ENCODE measurements at regions not wholly inside any gene's neighbourhood (a gene's known extent, or its start where the extent isn't known, plus 50 kb on each side); places are given as distances from the start of the nearest gene placed in this dataset.

- Mint-ChIP-seq H3K9me3 (peaks cover 13 to 17% of the 10 kb centered on the region in 2 donors), H3K27ac (no peak overlapping the region), H3K27me3 (no peaks in the 10 kb centered on the region), H3K4me1 (peaks cover 17% of the 10 kb centered on the region), H3K4me3 (no peak overlapping the region)
- no peak for DNase-seq
- no peak for ATAC-seq
These were observed 55.3 kb upstream of the OSBPL3 start for GRCh38 chr7:25035274-25035673.

GRCh38 chr7:25034136-25034535 is 54.2 kb upstream of the OSBPL3 start:
- ATAC-seq (no peak), DNase-seq (no peak)
- Mint-ChIP-seq H3K27me3 (no peaks in the 10 kb centered on the region), H3K9me3 (peaks cover 13 to 17% of the 10 kb centered on the region in 2 donors), H3K4me3 (no peak overlapping the region), H3K4me1 (peaks cover 27% of the 10 kb centered on the region), H3K27ac (no peak overlapping the region)

GRCh38 chr7:25032774-25033743 is 53.1 kb upstream of the OSBPL3 start:
- Mint-ChIP-seq H3K27ac (no peak overlapping the region), H3K4me1 (peaks cover 38% of the 10 kb centered on the region), H3K4me3 (no peak overlapping the region), H3K9me3 (peaks cover 13 to 17% of the 10 kb centered on the region in 2 donors), H3K27me3 (no peaks in the 10 kb centered on the region)
- ATAC-seq (no peak), DNase-seq (no peak)

DNA sequence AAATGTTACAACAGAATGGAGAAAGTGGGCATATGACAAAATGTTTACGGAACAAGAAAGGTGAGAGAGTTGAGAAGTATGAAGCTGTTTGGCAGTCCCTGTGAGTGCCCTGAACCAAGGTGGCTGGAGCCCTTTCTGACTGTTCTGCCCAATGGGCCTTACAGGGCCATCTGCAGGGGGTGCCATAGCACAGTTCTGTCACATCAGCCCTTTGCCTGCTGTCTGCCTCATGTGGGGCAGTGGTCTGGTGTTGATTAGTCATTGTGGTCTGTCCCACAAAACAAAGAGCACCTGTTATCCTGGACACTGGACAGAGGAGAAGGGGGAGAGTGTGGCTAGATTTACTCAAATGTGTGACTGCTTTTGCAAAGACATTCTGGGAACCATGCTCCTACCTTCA is 51.5 kb upstream of the OSBPL3 start:
- H3K4me3 Mint-ChIP-seq = no peak overlapping the region
- H3K27ac Mint-ChIP-seq = no peak overlapping the region
- peaks cover 8 to 13% of the 10 kb centered on the region in 2 donors for H3K9me3 Mint-ChIP-seq
- H3K4me1 Mint-ChIP-seq = peaks cover 47% of the 10 kb centered on the region
- DNase-seq = no peak
- H3K27me3 Mint-ChIP-seq = no peaks in the 10 kb centered on the region
- ATAC-seq = no peak

GRCh38 chr7:25031007-25031406 is 51.0 kb upstream of the OSBPL3 start:
- DNase-seq (no peak), ATAC-seq (no peak)
- peaks cover 47% of the 10 kb centered on the region for H3K4me1 Mint-ChIP-seq
- H3K27ac Mint-ChIP-seq = no peak overlapping the region
- no peaks in the 10 kb centered on the region for H3K27me3 Mint-ChIP-seq
- peaks cover 4 to 8% of the 10 kb centered on the region in 2 donors for H3K9me3 Mint-ChIP-seq
- no peak overlapping the region for H3K4me3 Mint-ChIP-seq

Data from stimulated activated naive CD8-positive, alpha-beta T cell treated with anti-CD3 and anti-CD28 coated beads, Interleukin-15, amount 100 ng/mL, for 72 hours (primary cell).